Activated naive CD4-positive, alpha-beta T cell treated with anti-CD3 and anti-CD28 coated beads, Interleukin-2, amount 50 U/mL, for 24 hours (primary cell): ENCODE measurements at regions not wholly inside any gene's neighbourhood (a gene's known extent, or its start where the extent isn't known, plus 50 kb on each side); places are given as distances from the start of the nearest gene placed in this dataset.

ENCODE experiments used
- H3K27ac Mint-ChIP-seq: one replicate; pipeline ENCODE4 v1.8.0; 2021; ENCODE audit warnings: mild to moderate bottlenecking, mixed read lengths
- H3K27me3 Mint-ChIP-seq: one replicate; pipeline ENCODE4 v1.8.0; 2021; ENCODE audit warnings: mixed read lengths
- H3K36me3 Mint-ChIP-seq: one replicate; pipeline ENCODE4 v1.8.0; 2021; ENCODE audit warnings: mixed read lengths
- H3K4me1 Mint-ChIP-seq: one replicate; pipeline ENCODE4 v1.8.0; 2021; ENCODE audit warnings: mixed read lengths
- H3K4me3 Mint-ChIP-seq: one replicate; pipeline ENCODE4 v1.8.0; 2021; ENCODE audit warnings: mild to moderate bottlenecking, mixed read lengths
- H3K9me3 Mint-ChIP-seq: one replicate; pipeline ENCODE4 v1.8.0; 2021; ENCODE audit warnings: mixed read lengths

DNA sequence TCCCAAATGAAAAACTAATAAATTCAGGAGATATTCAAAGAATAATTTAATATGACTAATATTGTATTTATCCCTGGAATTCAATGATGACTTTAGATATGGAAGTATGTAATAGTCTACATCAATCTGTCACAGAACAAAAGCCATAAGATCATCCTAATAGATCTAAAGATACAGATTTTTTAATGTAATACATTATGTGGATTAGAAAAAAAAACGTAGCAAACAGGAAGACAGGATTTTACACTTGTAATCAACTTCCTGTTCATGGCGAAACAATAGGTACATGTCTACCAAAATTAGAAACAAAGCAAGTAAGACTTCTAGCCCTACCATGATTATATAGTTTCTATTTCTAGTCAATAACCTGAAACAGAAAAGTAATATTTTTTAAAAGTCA is 192.2 kb downstream of the TTC32 start:
- Mint-ChIP-seq H3K4me3 (no peak overlapping the region), H3K27ac (no peak overlapping the region), H3K27me3 (peaks cover 1% of the 10 kb centered on the region), H3K4me1 (no peaks in the 10 kb centered on the region), H3K36me3 (no peaks in the 10 kb centered on the region), H3K9me3 (peaks cover 5% of the 10 kb centered on the region)

DNA sequence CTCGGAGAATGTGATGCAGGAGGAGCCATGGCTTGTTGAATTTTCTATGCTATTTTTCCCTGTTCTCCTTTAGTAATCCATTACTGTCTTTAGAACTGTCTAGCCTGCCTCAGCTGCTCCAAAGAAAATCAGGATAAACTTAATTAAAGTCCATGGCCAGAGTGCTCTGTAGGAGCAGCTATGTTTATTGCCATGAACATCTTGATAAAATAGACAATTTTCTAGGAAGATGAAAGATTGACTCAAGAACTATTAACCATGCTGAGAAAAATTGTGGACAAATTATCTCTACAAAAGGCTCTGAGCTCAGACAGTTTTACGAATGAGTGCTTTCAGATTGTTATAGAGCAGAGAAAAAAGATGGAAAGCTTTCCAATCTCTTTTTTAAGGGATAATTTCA is 193.0 kb downstream of the TTC32 start:
- Mint-ChIP-seq H3K27me3 (peaks cover 1% of the 10 kb centered on the region), H3K36me3 (no peaks in the 10 kb centered on the region), H3K4me3 (no peak overlapping the region), H3K4me1 (no peaks in the 10 kb centered on the region), H3K27ac (no peak overlapping the region), H3K9me3 (peaks cover 5% of the 10 kb centered on the region)

DNA sequence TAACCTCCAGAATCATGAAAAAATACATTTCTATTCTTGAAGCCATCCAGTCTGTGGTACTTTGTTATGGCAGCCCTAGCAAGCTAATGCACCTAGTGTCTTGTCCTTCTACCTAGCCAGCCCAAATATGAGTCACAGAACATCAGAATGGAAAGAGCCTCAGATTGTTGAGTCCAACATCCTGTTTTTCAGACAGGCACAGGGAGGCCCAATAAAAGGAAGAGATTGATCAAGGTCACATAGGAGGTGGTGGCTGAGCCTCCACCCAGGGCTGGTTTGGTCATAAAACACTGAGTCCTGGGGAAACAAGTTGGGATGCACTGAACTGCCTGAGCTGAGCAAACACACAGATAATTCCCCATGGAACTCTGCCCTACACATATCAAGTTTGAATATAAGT is 195.5 kb downstream of the TTC32 start:
- no peak overlapping the region for H3K4me3 Mint-ChIP-seq
- H3K36me3 Mint-ChIP-seq: no peaks in the 10 kb centered on the region
- no peaks in the 10 kb centered on the region for H3K4me1 Mint-ChIP-seq
- no peak overlapping the region for H3K27ac Mint-ChIP-seq
- H3K27me3 Mint-ChIP-seq: peaks cover 3% of the 10 kb centered on the region
- H3K9me3 Mint-ChIP-seq: no peaks in the 10 kb centered on the region

DNA sequence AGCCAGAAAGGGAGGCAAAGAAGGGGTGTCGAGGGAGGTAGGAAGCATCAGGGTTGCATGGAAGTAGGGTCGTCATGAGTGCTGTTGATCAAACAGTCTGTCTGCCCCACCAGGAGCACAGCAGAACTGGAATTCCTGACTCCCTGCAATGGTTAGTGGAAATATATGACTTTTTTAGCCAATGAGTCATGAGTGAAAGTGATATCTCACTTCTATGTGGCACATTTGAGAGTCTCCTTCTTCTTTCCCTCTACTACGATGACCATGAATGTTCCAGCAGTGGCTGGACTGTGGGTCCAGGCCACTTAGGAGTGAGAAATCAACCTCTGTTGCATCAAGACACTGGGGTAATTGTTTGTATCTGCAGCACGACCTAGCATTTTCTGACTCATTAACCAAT is 199.5 kb downstream of the TTC32 start:
- Mint-ChIP-seq H3K27me3 (peaks cover 8% of the 10 kb centered on the region), H3K4me3 (no peak overlapping the region), H3K9me3 (no peaks in the 10 kb centered on the region), H3K36me3 (no peaks in the 10 kb centered on the region), H3K4me1 (no peaks in the 10 kb centered on the region), H3K27ac (no peak overlapping the region)

DNA sequence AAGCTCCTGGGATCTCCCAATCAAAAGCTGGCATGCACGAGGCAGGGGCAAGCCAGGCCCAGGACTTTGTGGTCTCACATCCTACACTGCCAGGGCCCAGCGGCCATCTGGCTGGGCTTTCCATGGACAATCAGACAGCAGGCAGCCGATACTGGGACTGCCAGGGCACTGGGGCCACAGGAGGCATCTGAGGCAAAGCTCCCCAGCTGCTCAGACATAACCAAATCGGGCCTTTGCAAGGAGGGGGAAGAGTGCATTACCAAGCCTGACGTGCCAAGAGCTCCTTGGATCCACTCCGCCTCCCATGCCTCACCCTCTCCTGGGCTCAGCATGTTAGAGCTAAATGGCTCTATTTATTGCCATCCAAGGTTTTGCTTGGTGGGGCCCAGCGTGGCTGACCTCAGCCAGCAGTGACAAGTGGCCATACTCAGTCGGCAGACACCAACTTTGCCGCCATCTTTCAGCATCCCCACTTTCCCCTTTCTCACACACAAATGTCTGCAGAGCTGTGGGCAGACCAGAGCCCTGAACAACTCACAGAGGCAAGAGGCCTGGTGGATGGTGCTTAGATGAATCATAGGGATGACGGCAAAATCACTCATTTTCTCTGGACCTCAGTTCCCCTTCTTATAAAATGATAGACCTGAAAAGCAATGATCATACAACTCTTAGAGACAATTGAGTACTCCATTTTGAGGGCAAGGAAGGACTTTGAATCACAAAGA is 200.8 kb downstream of the TTC32 start:
- no peaks in the 10 kb centered on the region for H3K4me1 Mint-ChIP-seq
- peaks cover 8% of the 10 kb centered on the region for H3K27me3 Mint-ChIP-seq
- no peaks in the 10 kb centered on the region for H3K9me3 Mint-ChIP-seq
- no peak overlapping the region for H3K4me3 Mint-ChIP-seq
- no peak overlapping the region for H3K27ac Mint-ChIP-seq
- H3K36me3 Mint-ChIP-seq: no peaks in the 10 kb centered on the region

GRCh38 chr2:19697131-19697530 is 204.7 kb downstream of the TTC32 start:
- Mint-ChIP-seq H3K4me3 (no peak overlapping the region), H3K36me3 (no peaks in the 10 kb centered on the region), H3K4me1 (no peaks in the 10 kb centered on the region), H3K9me3 (no peaks in the 10 kb centered on the region), H3K27ac (no peak overlapping the region), H3K27me3 (peaks cover 8% of the 10 kb centered on the region)

- Mint-ChIP-seq H3K9me3 (no peaks in the 10 kb centered on the region), H3K4me1 (no peaks in the 10 kb centered on the region), H3K36me3 (no peaks in the 10 kb centered on the region), H3K4me3 (no peak overlapping the region), H3K27me3 (peaks cover 9% of the 10 kb centered on the region), H3K27ac (no peak overlapping the region)
These were observed 206.1 kb downstream of the TTC32 start for GRCh38 chr2:19695706-19696105.

DNA sequence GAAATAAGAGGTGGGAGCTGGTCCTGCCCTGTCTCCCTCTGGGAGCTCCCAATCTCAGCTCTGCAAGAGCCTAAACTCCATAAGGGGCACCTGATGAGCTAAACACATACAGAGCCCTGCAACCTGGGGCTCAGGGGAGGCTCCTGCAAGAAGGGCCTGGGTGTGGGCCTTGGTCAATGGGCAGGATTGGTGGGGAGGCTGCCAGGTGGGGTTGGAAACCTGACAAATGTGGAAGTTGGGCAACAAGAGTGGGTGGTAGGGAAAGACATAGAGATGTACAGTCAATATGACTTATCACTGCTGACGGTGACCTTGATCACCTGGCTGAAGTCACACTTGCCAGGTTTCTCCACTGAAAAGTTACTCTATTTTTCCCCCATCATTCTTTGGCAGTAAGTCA is 209.9 kb downstream of the TTC32 start:
- Mint-ChIP-seq H3K27me3 (peaks cover 4% of the 10 kb centered on the region), H3K27ac (no peak overlapping the region), H3K4me1 (no peaks in the 10 kb centered on the region), H3K36me3 (no peaks in the 10 kb centered on the region), H3K9me3 (no peaks in the 10 kb centered on the region), H3K4me3 (no peak overlapping the region)

GRCh38 chr2:19690429-19690828 is 211.4 kb downstream of the TTC32 start:
- Mint-ChIP-seq H3K4me3 (no peak overlapping the region), H3K27me3 (peaks cover 4% of the 10 kb centered on the region), H3K9me3 (no peaks in the 10 kb centered on the region), H3K4me1 (no peaks in the 10 kb centered on the region), H3K36me3 (no peaks in the 10 kb centered on the region), H3K27ac (no peak overlapping the region)

DNA sequence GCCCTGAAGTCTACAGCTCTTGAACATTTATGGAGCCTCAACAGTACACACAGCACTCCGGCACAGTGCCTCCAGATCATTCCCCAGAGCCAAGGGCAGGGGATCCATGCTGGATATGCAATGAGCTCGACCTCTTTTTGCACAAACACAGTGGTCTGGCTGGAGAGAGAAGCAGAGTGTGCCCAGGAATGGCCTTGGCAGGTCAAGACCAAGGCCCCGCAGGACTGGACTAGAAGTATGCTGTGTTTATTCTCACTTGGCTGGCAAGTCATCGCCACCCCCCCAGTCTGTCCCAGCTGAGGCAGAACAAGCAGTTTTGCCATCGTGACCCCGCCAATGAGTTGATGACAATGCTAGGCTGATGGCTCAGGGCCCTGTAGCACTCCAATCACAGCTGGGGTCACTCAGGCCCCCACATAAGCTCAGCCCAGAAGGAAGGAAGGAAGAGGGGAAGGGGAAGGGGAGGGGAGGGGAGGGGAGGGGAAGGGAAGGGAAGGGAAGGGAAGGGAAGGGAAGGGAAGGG is 212.1 kb downstream of the TTC32 start:
- H3K4me3 Mint-ChIP-seq: no peak overlapping the region
- H3K27me3 Mint-ChIP-seq: peaks cover 4% of the 10 kb centered on the region
- no peak overlapping the region for H3K27ac Mint-ChIP-seq
- H3K9me3 Mint-ChIP-seq: no peaks in the 10 kb centered on the region
- no peaks in the 10 kb centered on the region for H3K36me3 Mint-ChIP-seq
- no peaks in the 10 kb centered on the region for H3K4me1 Mint-ChIP-seq

DNA sequence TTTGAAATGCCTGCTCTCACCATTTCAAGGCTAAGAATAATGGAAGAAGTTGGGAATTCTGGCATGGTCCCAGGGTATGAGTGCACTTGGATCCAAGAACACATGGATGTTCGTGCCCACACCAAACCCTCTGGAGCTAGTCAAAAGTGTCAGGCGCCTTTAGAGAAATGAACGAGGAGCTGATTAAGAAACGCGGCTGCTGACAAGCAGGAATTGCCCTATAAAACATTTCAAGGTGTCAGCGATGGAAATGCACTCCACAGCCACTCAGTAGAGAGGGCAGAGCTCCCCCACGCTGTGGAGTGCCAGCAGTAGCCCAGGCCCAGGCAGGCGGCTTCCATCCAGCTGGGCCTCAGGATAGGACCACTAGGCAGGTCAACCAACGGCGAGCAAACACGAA is 213.7 kb downstream of the TTC32 start:
- H3K27ac Mint-ChIP-seq: no peak overlapping the region
- peaks cover 4% of the 10 kb centered on the region for H3K27me3 Mint-ChIP-seq
- H3K4me1 Mint-ChIP-seq: no peaks in the 10 kb centered on the region
- H3K4me3 Mint-ChIP-seq: no peak overlapping the region
- no peaks in the 10 kb centered on the region for H3K9me3 Mint-ChIP-seq
- no peaks in the 10 kb centered on the region for H3K36me3 Mint-ChIP-seq

- no peaks in the 10 kb centered on the region for H3K36me3 Mint-ChIP-seq
- H3K9me3 Mint-ChIP-seq: no peaks in the 10 kb centered on the region
- H3K27me3 Mint-ChIP-seq: peaks cover 4% of the 10 kb centered on the region
- no peak overlapping the region for H3K27ac Mint-ChIP-seq
- H3K4me3 Mint-ChIP-seq: no peak overlapping the region
- H3K4me1 Mint-ChIP-seq: no peaks in the 10 kb centered on the region
These were observed 214.6 kb downstream of the TTC32 start for GRCh38 chr2:19687017-19687659.

DNA sequence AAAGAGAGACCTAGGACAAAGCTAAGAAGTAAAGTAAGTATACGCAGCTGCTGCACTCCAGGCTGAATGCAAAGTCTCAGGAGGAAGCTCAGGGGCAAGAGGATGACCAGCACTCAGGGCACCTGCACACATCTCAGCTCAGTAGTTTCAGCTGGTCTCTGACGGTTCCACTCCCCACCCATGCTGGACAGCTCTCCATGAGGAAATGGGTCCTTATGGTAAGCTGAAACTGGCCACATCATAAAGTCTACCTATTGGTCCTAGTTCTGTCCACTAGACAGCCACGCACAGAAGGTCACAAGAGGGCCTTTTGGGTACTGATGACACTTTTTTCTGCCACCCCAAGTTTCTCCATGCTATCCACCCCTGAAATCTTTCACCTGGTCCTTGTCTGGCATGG is 215.3 kb downstream of the TTC32 start:
- H3K36me3 Mint-ChIP-seq: no peaks in the 10 kb centered on the region
- H3K4me1 Mint-ChIP-seq: no peaks in the 10 kb centered on the region
- H3K27ac Mint-ChIP-seq: no peak overlapping the region
- no peak overlapping the region for H3K4me3 Mint-ChIP-seq
- H3K9me3 Mint-ChIP-seq: no peaks in the 10 kb centered on the region
- H3K27me3 Mint-ChIP-seq: peaks cover 4% of the 10 kb centered on the region

- no peak overlapping the region for H3K27ac Mint-ChIP-seq
- H3K27me3 Mint-ChIP-seq: no peaks in the 10 kb centered on the region
- H3K36me3 Mint-ChIP-seq: no peaks in the 10 kb centered on the region
- no peaks in the 10 kb centered on the region for H3K4me1 Mint-ChIP-seq
- H3K4me3 Mint-ChIP-seq: no peak overlapping the region
- H3K9me3 Mint-ChIP-seq: no peaks in the 10 kb centered on the region
These were observed 216.1 kb downstream of the TTC32 start for GRCh38 chr2:19685731-19686130.

DNA sequence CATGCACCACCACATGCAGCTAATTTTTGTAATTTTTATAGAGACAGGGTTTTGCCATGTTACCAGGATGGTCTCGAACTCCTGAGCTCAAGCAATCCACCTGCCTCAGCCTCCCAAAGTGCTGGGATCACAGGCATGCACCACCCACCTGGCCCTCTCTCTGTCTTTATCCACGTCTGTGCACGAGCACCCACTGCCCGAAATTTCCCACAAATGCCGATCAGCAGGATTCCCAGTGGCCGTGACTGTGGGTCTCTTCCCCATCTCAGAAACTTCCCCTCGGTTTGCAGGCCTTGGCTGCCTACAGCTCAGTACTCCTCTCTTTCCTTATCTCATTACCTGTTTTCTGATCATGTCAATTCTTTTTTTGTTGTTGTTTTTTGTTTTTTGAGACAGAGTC is 217.3 kb downstream of the TTC32 start:
- Mint-ChIP-seq H3K9me3 (no peaks in the 10 kb centered on the region), H3K27ac (no peak overlapping the region), H3K4me3 (no peak overlapping the region), H3K36me3 (no peaks in the 10 kb centered on the region), H3K4me1 (no peaks in the 10 kb centered on the region), H3K27me3 (no peaks in the 10 kb centered on the region)

DNA sequence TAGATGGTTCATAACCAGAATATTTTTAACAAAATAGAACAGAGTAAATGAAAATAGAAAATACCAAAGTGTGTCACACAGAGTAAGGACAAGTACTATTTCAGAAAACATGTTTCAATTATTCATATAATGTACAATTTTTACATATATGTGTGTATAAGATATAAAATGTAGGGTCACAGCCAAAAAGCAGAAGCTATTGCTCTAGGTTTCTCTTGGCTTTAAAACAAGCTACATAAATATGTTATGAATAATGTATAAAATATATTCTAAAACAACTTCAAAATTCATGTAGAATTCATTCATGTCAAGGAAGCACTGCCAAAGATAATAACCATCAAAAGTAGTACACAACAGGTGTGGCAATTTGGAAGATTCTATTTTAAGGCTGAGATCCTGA is 218.2 kb downstream of the TTC32 start:
- no peak overlapping the region for H3K4me3 Mint-ChIP-seq
- no peak overlapping the region for H3K27ac Mint-ChIP-seq
- H3K27me3 Mint-ChIP-seq: no peaks in the 10 kb centered on the region
- no peaks in the 10 kb centered on the region for H3K9me3 Mint-ChIP-seq
- H3K36me3 Mint-ChIP-seq: no peaks in the 10 kb centered on the region
- H3K4me1 Mint-ChIP-seq: no peaks in the 10 kb centered on the region
